ENCODE measurements at regions not wholly inside any gene's neighbourhood (a gene's known extent, or its start where the extent isn't known, plus 50 kb on each side); places are given as distances from the start of the nearest gene placed in this dataset.

DNA sequence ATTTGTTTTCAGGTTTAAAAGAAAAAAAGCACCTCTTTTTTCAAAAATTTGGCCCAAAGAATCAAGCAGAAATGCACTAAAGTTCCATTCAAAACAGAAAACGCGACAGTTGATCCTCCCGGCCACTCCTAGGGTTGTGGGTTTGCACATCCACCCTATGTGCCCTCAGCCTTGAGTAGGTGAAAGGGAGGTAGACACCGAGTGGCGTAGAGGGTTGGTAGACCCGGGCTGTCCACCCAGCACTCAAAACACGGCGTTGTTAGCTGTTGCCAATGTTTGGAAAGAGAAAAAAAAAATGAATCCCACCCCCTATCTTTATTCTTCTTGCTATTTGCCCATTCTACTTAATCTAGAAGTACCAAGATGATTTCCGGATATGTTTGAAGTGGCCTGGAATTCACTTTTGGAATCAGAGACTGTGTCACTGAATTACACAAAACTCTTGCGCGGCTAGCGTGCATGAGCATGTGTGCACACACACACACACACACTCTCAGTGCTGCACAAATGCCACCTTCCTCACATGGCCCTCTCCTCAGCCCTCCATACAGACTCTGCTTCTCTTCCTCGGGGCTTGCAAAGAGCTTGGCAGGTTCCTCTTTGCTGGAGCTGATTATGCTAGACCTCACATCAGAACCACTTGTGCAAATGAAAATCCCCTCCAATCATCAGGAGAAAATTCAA lies 110.2 kb upstream of the HAND1 start:
- no peak overlapping the region for H3K27ac Mint-ChIP-seq
- TF ChIP-seq, protein P1, sequence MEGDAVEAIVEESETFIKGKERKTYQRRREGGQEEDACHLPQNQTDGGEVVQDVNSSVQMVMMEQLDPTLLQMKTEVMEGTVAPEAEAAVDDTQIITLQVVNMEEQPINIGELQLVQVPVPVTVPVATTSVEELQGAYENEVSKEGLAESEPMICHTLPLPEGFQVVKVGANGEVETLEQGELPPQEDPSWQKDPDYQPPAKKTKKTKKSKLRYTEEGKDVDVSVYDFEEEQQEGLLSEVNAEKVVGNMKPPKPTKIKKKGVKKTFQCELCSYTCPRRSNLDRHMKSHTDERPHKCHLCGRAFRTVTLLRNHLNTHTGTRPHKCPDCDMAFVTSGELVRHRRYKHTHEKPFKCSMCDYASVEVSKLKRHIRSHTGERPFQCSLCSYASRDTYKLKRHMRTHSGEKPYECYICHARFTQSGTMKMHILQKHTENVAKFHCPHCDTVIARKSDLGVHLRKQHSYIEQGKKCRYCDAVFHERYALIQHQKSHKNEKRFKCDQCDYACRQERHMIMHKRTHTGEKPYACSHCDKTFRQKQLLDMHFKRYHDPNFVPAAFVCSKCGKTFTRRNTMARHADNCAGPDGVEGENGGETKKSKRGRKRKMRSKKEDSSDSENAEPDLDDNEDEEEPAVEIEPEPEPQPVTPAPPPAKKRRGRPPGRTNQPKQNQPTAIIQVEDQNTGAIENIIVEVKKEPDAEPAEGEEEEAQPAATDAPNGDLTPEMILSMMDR (IDR thresholded peaks at IDR 0.05; ENCODE audit: unreplicated experiment), result no peak

DNA sequence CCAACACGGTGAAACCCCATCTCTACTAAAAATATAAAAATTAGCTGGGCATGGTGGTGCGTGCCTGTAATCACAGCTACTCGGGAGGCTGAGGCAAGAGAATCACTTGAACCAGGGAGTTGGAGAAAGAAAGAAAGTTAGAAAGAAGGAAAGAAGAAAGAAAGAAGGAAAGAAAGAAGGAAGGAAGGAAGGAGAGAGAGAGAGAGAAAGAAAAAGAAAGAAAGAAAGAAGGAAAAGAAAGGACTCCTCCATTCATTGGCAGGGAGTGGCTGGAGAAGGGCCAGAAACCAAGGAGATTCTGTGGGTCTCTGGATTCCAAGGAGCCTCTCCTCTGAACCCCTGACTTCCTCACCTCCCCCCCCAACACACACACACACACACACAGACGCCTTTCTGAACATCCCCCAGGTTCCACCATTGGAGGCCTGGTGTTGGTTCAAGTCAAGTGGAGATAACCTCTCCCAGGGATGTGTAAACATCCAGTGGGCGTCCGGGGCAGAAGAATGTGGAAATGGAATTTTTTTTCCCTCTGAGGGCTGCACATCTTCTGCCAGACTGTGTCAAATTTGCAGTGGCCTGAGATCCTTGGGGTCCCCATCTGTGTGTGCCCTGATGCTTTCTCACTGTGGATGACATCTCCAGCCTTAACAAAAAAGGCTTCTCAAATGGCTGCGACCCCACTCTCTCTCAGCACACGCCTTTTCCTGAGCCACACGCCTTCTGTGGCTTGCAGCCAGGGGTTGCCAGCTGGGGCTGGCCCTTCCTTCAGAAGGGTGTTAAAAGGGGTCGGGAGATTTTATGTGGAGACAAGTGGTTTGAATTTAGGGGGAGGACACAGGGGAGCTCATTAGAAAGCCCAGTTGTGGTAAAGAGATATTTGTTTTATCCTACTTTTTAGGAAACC lies 109.3 kb upstream of the HAND1 start:
- H3K27ac Mint-ChIP-seq, result no peak overlapping the region
- H3K27me3 Mint-ChIP-seq, result peaks cover 29% of the 10 kb centered on the region

More for the DNA sequence above, 110.2 kb upstream of the HAND1 start:
- Mint-ChIP-seq H3K9me3 (ENCODE audit: low read depth) (no peaks in the 10 kb centered on the region), H3K27me3 (peaks cover 24% of the 10 kb centered on the region), H3K36me3 (ENCODE audit: insufficient read depth) (no peaks in the 10 kb centered on the region), H3K4me3 (ENCODE audit: low read depth) (no peak overlapping the region), H3K4me1 (ENCODE audit: low read depth) (peaks cover 7% of the 10 kb centered on the region)
- no peak for DNase-seq (ENCODE audit: low spot score, unreplicated experiment)

DNA sequence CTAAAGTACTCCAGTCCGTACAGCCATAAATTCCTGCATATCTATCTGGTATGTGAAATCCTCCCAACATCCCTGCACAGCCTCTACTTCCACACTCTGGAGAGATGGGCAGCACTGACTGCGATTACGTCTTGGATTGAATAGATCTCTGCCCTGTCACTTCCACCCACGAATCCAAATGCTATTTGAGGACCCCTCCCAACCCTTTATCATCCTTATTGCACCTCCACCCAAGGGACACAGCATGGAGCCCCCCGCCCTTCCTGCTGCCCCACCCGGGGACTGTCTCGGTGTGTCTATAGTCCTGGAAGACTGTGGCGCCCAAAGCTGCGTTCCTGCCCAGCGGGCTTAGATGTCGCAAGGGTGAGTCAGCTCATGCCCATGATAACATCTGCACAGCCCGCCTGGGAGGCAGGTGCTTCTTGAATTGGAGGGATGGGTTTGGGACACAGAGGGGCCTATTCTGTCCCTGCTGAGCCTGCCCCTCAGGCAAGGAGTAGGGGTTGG lies 105.7 kb upstream of the HAND1 start:
- peaks cover 7% of the 10 kb centered on the region for H3K4me1 Mint-ChIP-seq (ENCODE audit: low read depth)
- H3K27ac Mint-ChIP-seq, result no peak overlapping the region
- no peaks in the 10 kb centered on the region for H3K36me3 Mint-ChIP-seq (ENCODE audit: insufficient read depth)
- TF ChIP-seq, protein P1 (IDR thresholded peaks at IDR 0.05; ENCODE audit: unreplicated experiment), result no peak
- H3K27me3 Mint-ChIP-seq, result peaks cover 24% of the 10 kb centered on the region
- DNase-seq (ENCODE audit: low spot score, unreplicated experiment), result no peak
- no peak overlapping the region for H3K4me3 Mint-ChIP-seq (ENCODE audit: low read depth)
- no peaks in the 10 kb centered on the region for H3K9me3 Mint-ChIP-seq (ENCODE audit: low read depth)

More for the DNA sequence above, 109.3 kb upstream of the HAND1 start:
- TF ChIP-seq, protein P1 (IDR thresholded peaks at IDR 0.05; ENCODE audit: unreplicated experiment), result no peak
- Mint-ChIP-seq H3K4me3 (ENCODE audit: low read depth) (no peak overlapping the region), H3K36me3 (ENCODE audit: insufficient read depth) (no peaks in the 10 kb centered on the region), H3K9me3 (ENCODE audit: low read depth) (no peaks in the 10 kb centered on the region), H3K4me1 (ENCODE audit: low read depth) (peaks cover 7% of the 10 kb centered on the region)
- DNase-seq (ENCODE audit: low spot score, unreplicated experiment), result no peak

DNA sequence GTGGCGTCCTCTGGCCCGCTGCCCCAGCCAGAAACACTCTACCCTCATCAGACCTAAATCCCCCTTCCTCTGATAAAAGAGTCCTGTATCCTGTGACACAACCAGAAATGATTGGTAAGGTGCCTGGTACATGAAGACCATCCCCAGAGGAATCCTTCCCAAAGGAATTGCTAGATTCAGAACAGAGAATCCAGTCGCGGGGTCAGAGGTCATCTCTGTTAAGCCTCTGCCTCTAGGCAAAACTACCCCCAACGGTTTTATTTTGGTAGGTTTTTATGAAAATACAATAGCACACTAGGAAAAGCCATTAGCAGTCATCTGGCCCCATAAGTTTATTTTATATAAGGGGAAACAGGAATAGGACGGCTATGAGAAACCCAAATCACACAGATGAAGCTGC lies 102.4 kb upstream of the HAND1 start:
- no peak overlapping the region for H3K27ac Mint-ChIP-seq
- H3K36me3 Mint-ChIP-seq (ENCODE audit: insufficient read depth), result no peaks in the 10 kb centered on the region
- H3K4me3 Mint-ChIP-seq (ENCODE audit: low read depth), result no peak overlapping the region
- no peaks in the 10 kb centered on the region for H3K9me3 Mint-ChIP-seq (ENCODE audit: low read depth)
- peaks cover 27% of the 10 kb centered on the region for H3K27me3 Mint-ChIP-seq
- TF ChIP-seq, protein P1 (IDR thresholded peaks at IDR 0.05; ENCODE audit: unreplicated experiment), result no peak
- H3K4me1 Mint-ChIP-seq (ENCODE audit: low read depth), result peaks cover 7% of the 10 kb centered on the region
- no peak for DNase-seq (ENCODE audit: low spot score, unreplicated experiment)

DNA sequence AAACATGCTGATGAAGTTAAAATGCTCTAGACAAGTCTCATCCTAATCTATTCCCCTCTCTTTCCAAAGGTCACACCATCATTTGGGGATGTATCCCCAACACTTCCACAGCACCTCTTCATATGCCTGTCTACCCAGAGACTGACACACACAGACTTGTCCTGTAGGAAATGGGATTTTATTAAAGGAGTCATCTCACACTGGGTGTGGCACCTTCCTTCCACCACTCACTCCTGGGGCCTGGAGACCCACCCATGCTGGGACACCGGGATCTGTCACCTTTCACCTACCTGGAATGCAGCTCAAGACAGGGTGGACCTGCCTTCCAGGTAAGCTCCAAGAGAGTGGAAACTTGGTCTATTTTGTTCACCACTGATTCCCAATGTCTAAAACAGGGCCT lies 99.4 kb upstream of the HAND1 start:
- Mint-ChIP-seq H3K4me1 (ENCODE audit: low read depth) (peaks cover 7% of the 10 kb centered on the region), H3K36me3 (ENCODE audit: insufficient read depth) (no peaks in the 10 kb centered on the region), H3K9me3 (ENCODE audit: low read depth) (no peaks in the 10 kb centered on the region), H3K4me3 (ENCODE audit: low read depth) (no peak overlapping the region), H3K27me3 (peaks cover 24% of the 10 kb centered on the region), H3K27ac (no peak overlapping the region)
- TF ChIP-seq, protein P1 (IDR thresholded peaks at IDR 0.05; ENCODE audit: unreplicated experiment), result no peak
- no peak for DNase-seq (ENCODE audit: low spot score, unreplicated experiment)

Data from progenitor cell of endocrine pancreas (in vitro differentiated cells).